ENCODE measurements at regions not wholly inside any gene's neighbourhood (a gene's known extent, or its start where the extent isn't known, plus 50 kb on each side); places are given as distances from the start of the nearest gene placed in this dataset.

- TF ChIP-seq CTCF (IDR thresholded peaks at IDR 0.05; ENCODE audit: borderline replicate concordance, extremely low read depth, low read length, poor library complexity, severe bottlenecking) = no peak
- TF ChIP-seq EZH2 (IDR thresholded peaks at IDR 0.05; ENCODE audit: borderline replicate concordance, low read depth, low read length, severe bottlenecking) = no peak
Observed at GRCh38 chr5:120072068-120072761, 391.9 kb upstream of the PRR16 start.
